ENCODE measurements at regions not wholly inside any gene's neighbourhood (a gene's known extent, or its start where the extent isn't known, plus 50 kb on each side); places are given as distances from the start of the nearest gene placed in this dataset.

GRCh38 chr6:141103246-141103645, 1029.5 kb upstream of the GJE1 start:
- H3K36me3 ChIP-seq (ENCODE audit: insufficient read depth, low read length) = no peaks in the 10 kb centered on the region
- H3K79me2 ChIP-seq (ENCODE audit: insufficient read depth, low read length) = no peaks in the 10 kb centered on the region
- no peak overlapping the region for H3K9ac ChIP-seq (ENCODE audit: low read length)
- no peaks in the 10 kb centered on the region for H3K9me2 ChIP-seq (ENCODE audit: low read depth, low read length)
- no peaks in the 10 kb centered on the region for H3K27me3 ChIP-seq (ENCODE audit: insufficient read depth, low read length)
- no peak overlapping the region for H3K4me2 ChIP-seq (ENCODE audit: low read length)
- no peak overlapping the region for H2AFZ ChIP-seq (ENCODE audit: low read length)
- TF ChIP-seq, protein P1, sequence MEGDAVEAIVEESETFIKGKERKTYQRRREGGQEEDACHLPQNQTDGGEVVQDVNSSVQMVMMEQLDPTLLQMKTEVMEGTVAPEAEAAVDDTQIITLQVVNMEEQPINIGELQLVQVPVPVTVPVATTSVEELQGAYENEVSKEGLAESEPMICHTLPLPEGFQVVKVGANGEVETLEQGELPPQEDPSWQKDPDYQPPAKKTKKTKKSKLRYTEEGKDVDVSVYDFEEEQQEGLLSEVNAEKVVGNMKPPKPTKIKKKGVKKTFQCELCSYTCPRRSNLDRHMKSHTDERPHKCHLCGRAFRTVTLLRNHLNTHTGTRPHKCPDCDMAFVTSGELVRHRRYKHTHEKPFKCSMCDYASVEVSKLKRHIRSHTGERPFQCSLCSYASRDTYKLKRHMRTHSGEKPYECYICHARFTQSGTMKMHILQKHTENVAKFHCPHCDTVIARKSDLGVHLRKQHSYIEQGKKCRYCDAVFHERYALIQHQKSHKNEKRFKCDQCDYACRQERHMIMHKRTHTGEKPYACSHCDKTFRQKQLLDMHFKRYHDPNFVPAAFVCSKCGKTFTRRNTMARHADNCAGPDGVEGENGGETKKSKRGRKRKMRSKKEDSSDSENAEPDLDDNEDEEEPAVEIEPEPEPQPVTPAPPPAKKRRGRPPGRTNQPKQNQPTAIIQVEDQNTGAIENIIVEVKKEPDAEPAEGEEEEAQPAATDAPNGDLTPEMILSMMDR (IDR thresholded peaks at IDR 0.05; ENCODE audit: low read length) = no peak
- TF ChIP-seq EZH2 (IDR thresholded peaks at IDR 0.05; ENCODE audit: borderline replicate concordance, low read length) = no peak
- H3K9me3 ChIP-seq (ENCODE audit: low read length) = no peaks in the 10 kb centered on the region
- peaks cover 6% of the 10 kb centered on the region for H3K4me1 ChIP-seq (ENCODE audit: insufficient read depth, low read length, severe bottlenecking)
- H4K20me1 ChIP-seq (ENCODE audit: insufficient read depth, low read length) = no peaks in the 10 kb centered on the region
- no peaks in the 10 kb centered on the region for H3F3A ChIP-seq (ENCODE audit: insufficient read depth, low read length)
- no peak overlapping the region for H3K4me3 ChIP-seq (ENCODE audit: low read depth, low read length, poor library complexity, severe bottlenecking)
- no peak overlapping the region for H3K27ac ChIP-seq (ENCODE audit: low read depth, low read length, poor library complexity, severe bottlenecking)

DNA sequence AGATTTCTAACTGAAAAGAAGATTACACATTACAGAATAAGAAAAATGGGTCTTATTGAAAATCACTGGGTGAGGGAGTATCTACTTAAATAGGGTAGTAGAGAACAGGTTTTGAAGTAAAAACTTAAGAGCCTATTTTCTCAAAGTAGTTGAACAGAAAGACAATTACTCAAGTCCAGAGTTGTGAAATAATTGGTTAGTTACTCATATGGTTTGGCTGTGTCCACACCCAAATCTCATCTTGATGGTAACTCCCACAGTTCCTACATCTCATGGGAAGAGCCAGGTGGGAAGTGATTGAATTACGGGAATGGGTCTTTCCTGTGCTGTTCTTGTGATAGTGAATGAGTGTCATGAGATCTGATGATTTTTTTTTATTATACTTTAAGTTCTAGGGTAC, 1035.3 kb upstream of the GJE1 start:
- Histone ChIP-seq H3K4me2 (ENCODE audit: low read length) (no peak overlapping the region), H3K4me1 (ENCODE audit: insufficient read depth, low read length, severe bottlenecking) (no peaks in the 10 kb centered on the region), H3K9me2 (ENCODE audit: low read depth, low read length) (no peaks in the 10 kb centered on the region), H3K9ac (ENCODE audit: low read length) (no peak overlapping the region), H2AFZ (ENCODE audit: low read length) (no peak overlapping the region), H3K27me3 (ENCODE audit: insufficient read depth, low read length) (no peaks in the 10 kb centered on the region), H3F3A (ENCODE audit: insufficient read depth, low read length) (no peaks in the 10 kb centered on the region), H3K9me3 (ENCODE audit: low read length) (no peaks in the 10 kb centered on the region), H3K36me3 (ENCODE audit: insufficient read depth, low read length) (no peaks in the 10 kb centered on the region), H3K4me3 (ENCODE audit: low read depth, low read length, poor library complexity, severe bottlenecking) (no peak overlapping the region), H4K20me1 (ENCODE audit: insufficient read depth, low read length) (no peaks in the 10 kb centered on the region), H3K27ac (ENCODE audit: low read depth, low read length, poor library complexity, severe bottlenecking) (no peak overlapping the region), H3K79me2 (ENCODE audit: insufficient read depth, low read length) (no peaks in the 10 kb centered on the region)
- TF ChIP-seq, protein P1 (IDR thresholded peaks at IDR 0.05; ENCODE audit: low read length) = no peak
- no peak for TF ChIP-seq EZH2 (IDR thresholded peaks at IDR 0.05; ENCODE audit: borderline replicate concordance, low read length)

GRCh38 chr6:141095308-141095707, 1037.4 kb upstream of the GJE1 start:
- no peak overlapping the region for H2AFZ ChIP-seq (ENCODE audit: low read length)
- TF ChIP-seq, protein P1 (IDR thresholded peaks at IDR 0.05; ENCODE audit: low read length) = no peak
- TF ChIP-seq EZH2 (IDR thresholded peaks at IDR 0.05; ENCODE audit: borderline replicate concordance, low read length) = no peak
- H3K9me3 ChIP-seq (ENCODE audit: low read length) = no peaks in the 10 kb centered on the region

More at GRCh38 chr6:141095308-141095707, 1037.4 kb upstream of the GJE1 start:
- no peak overlapping the region for H3K4me2 ChIP-seq (ENCODE audit: low read length)
- H4K20me1 ChIP-seq (ENCODE audit: insufficient read depth, low read length) = no peaks in the 10 kb centered on the region
- H3K4me1 ChIP-seq (ENCODE audit: insufficient read depth, low read length, severe bottlenecking) = no peaks in the 10 kb centered on the region
- H3K27me3 ChIP-seq (ENCODE audit: insufficient read depth, low read length) = no peaks in the 10 kb centered on the region
- no peaks in the 10 kb centered on the region for H3F3A ChIP-seq (ENCODE audit: insufficient read depth, low read length)
- H3K79me2 ChIP-seq (ENCODE audit: insufficient read depth, low read length) = no peaks in the 10 kb centered on the region
- H3K27ac ChIP-seq (ENCODE audit: low read depth, low read length, poor library complexity, severe bottlenecking) = no peak overlapping the region
- no peak overlapping the region for H3K9ac ChIP-seq (ENCODE audit: low read length)
- H3K9me2 ChIP-seq (ENCODE audit: low read depth, low read length) = no peaks in the 10 kb centered on the region
- H3K4me3 ChIP-seq (ENCODE audit: low read depth, low read length, poor library complexity, severe bottlenecking) = no peak overlapping the region
- no peaks in the 10 kb centered on the region for H3K36me3 ChIP-seq (ENCODE audit: insufficient read depth, low read length)
